ENCODE measurements at regions not wholly inside any gene's neighbourhood (a gene's known extent, or its start where the extent isn't known, plus 50 kb on each side); places are given as distances from the start of the nearest gene placed in this dataset.

DNA sequence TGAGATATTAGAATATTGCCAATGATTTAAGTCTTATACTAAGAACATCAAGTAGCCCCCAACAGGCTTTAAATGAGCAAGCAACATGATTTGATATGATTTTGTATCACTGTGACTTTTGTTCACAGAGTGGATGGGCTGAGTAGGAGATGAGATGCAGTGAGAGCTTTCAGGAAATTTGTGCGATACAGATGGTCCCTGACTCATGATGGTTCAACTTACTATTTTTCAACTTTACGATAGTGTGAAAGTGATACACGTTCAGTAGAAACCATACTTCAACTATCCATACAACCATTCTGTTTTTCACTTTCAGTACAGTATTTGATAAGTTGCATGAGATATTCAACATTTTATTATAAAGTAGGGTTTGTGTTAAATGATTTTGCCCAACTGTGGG, 78.7 kb upstream of the NWD2 start:
- TF ChIP-seq, protein P1, sequence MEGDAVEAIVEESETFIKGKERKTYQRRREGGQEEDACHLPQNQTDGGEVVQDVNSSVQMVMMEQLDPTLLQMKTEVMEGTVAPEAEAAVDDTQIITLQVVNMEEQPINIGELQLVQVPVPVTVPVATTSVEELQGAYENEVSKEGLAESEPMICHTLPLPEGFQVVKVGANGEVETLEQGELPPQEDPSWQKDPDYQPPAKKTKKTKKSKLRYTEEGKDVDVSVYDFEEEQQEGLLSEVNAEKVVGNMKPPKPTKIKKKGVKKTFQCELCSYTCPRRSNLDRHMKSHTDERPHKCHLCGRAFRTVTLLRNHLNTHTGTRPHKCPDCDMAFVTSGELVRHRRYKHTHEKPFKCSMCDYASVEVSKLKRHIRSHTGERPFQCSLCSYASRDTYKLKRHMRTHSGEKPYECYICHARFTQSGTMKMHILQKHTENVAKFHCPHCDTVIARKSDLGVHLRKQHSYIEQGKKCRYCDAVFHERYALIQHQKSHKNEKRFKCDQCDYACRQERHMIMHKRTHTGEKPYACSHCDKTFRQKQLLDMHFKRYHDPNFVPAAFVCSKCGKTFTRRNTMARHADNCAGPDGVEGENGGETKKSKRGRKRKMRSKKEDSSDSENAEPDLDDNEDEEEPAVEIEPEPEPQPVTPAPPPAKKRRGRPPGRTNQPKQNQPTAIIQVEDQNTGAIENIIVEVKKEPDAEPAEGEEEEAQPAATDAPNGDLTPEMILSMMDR (IDR thresholded peaks at IDR 0.05) = no peak
- TF ChIP-seq POLR2A (IDR thresholded peaks at IDR 0.05) = no peak
